ENCODE measurements at regions not wholly inside any gene's neighbourhood (a gene's known extent, or its start where the extent isn't known, plus 50 kb on each side); places are given as distances from the start of the nearest gene placed in this dataset.

DNA sequence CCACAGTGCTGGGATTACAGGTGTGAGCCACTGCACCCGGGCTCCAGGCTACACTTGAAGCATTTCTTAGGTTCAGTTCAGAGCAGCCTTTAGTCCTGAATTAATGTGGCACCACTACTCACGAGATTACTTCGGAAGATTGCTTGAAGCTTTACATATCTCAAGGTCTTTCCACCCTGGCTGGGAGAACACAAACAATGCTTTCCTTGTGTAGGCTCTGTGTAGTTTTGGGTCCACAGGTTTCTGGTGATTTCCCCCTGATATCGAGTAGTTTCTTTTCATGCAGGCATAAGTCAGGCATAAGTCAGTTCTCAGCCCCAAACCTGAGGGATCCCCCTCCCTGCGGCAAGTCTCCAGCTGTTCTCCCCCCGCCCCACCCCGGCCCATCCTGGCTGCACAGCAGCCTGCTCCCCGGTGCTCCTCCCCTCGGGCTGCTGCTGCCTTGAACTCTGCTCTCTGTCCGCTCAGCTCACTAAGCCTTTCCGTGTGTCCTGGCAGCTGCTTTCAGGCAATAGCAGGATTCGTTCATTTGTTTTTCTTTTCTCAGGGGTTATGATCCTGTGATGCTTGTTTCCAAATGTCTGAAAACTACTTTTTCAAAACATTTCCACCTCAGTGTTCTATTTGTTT is 417.7 kb downstream of the TMEM121 start:
- Histone ChIP-seq H3F3A (ENCODE audit: control insufficient read depth, insufficient read depth) (no peaks in the 10 kb centered on the region), H3K27me3 (ENCODE audit: control insufficient read depth, low read length) (no peaks in the 10 kb centered on the region), H3K9me3 (ENCODE audit: control insufficient read depth, insufficient read depth, low read length) (no peaks in the 10 kb centered on the region), H3K9me2 (replicated peaks; ENCODE audit: control insufficient read depth, low read length) (no peaks in the 10 kb centered on the region), H3K27ac (ENCODE audit: low read depth, low read length) (no peak overlapping the region), H3K4me3 (ENCODE audit: low read length) (no peak overlapping the region), H4K20me1 (ENCODE audit: control insufficient read depth, insufficient read depth, low read depth, low read length) (no peaks in the 10 kb centered on the region), H3K79me2 (ENCODE audit: control insufficient read depth, low read length) (no peaks in the 10 kb centered on the region), H3K4me2 (ENCODE audit: low read length) (no peak overlapping the region), H3K4me1 (ENCODE audit: control insufficient read depth, low read length) (no peaks in the 10 kb centered on the region), H3K36me3 (ENCODE audit: control insufficient read depth, low read length) (no peaks in the 10 kb centered on the region)
- TF ChIP-seq CTCF (IDR thresholded peaks at IDR 0.05; ENCODE audit: low read depth, low read length, poor library complexity, severe bottlenecking) (no peak), EZH2phosphoT487 (IDR thresholded peaks at IDR 0.05; ENCODE audit: borderline replicate concordance, low read length) (no peak)

DNA sequence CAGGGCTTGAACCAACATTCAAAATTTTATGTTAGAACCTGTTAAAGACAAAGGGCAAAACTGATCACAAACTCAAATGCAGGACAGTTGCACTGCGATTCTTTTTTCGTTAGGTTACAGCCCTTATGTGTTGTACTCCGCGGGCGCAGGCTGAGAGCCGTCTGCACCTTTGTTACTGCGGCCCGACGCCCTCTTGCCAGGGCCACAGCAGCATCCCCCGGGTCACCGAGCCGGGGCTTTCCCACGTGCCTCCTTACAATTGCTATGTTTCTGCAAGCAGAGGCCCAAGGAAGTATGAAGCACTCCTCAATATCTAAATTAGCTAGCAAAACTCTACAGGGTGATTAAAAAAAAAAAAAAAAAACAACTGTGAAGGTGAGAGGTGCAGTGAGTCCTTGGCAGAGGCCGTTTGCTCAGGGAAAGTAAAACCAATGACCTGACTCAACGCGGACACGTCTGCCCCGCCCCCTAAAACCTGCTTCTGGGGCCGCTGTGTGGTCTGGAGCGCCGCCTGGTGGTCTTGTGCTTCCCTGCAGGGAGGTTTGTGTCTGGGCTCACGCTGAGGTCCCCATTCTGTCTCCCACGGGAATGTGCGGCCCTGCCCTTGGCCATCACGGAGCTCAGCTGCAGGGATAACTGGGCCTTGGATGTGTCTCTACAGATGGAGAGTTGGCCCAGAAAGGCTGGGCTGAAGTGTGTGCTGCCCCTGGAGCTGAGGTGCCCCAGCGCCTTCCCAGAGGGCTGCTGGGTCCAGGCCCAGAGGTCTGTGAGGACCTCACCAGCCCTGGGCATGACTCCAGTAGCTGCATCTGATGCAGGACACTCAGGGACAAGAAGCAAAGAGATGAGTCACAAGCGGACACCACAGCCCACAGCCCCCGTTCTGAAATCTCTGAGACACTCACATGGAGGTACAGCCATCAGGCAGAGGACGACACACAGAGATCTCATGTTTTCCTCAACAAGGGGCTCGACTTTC is 418.5 kb downstream of the TMEM121 start:
- H3K4me3 ChIP-seq (ENCODE audit: low read length) = no peak overlapping the region
- H3F3A ChIP-seq (ENCODE audit: control insufficient read depth, insufficient read depth) = no peaks in the 10 kb centered on the region
- H3K36me3 ChIP-seq (ENCODE audit: control insufficient read depth, low read length) = no peaks in the 10 kb centered on the region
- no peak overlapping the region for H3K27ac ChIP-seq (ENCODE audit: low read depth, low read length)
- H3K9me2 ChIP-seq (replicated peaks; ENCODE audit: control insufficient read depth, low read length) = no peaks in the 10 kb centered on the region
- H3K79me2 ChIP-seq (ENCODE audit: control insufficient read depth, low read length) = no peaks in the 10 kb centered on the region
- no peaks in the 10 kb centered on the region for H3K27me3 ChIP-seq (ENCODE audit: control insufficient read depth, low read length)
- no peak for TF ChIP-seq EZH2phosphoT487 (IDR thresholded peaks at IDR 0.05; ENCODE audit: borderline replicate concordance, low read length)
- TF ChIP-seq CTCF (IDR thresholded peaks at IDR 0.05; ENCODE audit: low read depth, low read length, poor library complexity, severe bottlenecking) = peak; percentile 59
- no peaks in the 10 kb centered on the region for H3K9me3 ChIP-seq (ENCODE audit: control insufficient read depth, insufficient read depth, low read length)
- H3K4me1 ChIP-seq (ENCODE audit: control insufficient read depth, low read length) = no peaks in the 10 kb centered on the region
- H3K4me2 ChIP-seq (ENCODE audit: low read length) = peak overlapping the region; percentile 31; the same call in 1 of the 2 replicates
- no peaks in the 10 kb centered on the region for H4K20me1 ChIP-seq (ENCODE audit: control insufficient read depth, insufficient read depth, low read depth, low read length)

DNA sequence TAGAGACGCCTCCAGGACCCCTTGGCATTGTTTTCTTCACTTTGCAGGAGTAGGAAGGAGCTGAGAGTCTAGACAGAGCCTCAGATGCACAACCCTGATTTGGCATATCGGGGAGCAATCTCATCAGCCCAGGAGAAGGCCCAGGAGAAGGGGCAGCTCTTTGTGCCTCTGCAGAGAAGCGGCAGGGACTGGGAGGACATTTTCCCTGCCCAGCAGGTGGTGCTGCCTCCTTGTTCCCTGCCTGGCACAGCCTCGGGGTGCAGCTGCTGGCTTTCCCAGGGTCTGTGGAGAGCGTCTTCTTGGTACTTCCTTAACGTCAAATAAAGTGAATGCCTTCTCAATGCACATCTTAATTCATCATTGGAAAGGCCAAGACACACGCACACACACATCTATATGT is 419.5 kb downstream of the TMEM121 start:
- H3K79me2 ChIP-seq (ENCODE audit: control insufficient read depth, low read length) = no peaks in the 10 kb centered on the region
- no peaks in the 10 kb centered on the region for H3K9me3 ChIP-seq (ENCODE audit: control insufficient read depth, insufficient read depth, low read length)
- H3K4me2 ChIP-seq (ENCODE audit: low read length) = no peak overlapping the region
- no peaks in the 10 kb centered on the region for H3K36me3 ChIP-seq (ENCODE audit: control insufficient read depth, low read length)
- TF ChIP-seq EZH2phosphoT487 (IDR thresholded peaks at IDR 0.05; ENCODE audit: borderline replicate concordance, low read length) (no peak), CTCF (IDR thresholded peaks at IDR 0.05; ENCODE audit: low read depth, low read length, poor library complexity, severe bottlenecking) (no peak)
- H3K4me1 ChIP-seq (ENCODE audit: control insufficient read depth, low read length) = no peaks in the 10 kb centered on the region
- H3K27ac ChIP-seq (ENCODE audit: low read depth, low read length) = no peak overlapping the region
- no peaks in the 10 kb centered on the region for H3K9me2 ChIP-seq (replicated peaks; ENCODE audit: control insufficient read depth, low read length)
- H3F3A ChIP-seq (ENCODE audit: control insufficient read depth, insufficient read depth) = no peaks in the 10 kb centered on the region
- H4K20me1 ChIP-seq (ENCODE audit: control insufficient read depth, insufficient read depth, low read depth, low read length) = no peaks in the 10 kb centered on the region
- no peaks in the 10 kb centered on the region for H3K27me3 ChIP-seq (ENCODE audit: control insufficient read depth, low read length)
- H3K4me3 ChIP-seq (ENCODE audit: low read length) = no peak overlapping the region

Data from DOHH2 (cell line).